ENCODE measurements at regions not wholly inside any gene's neighbourhood (a gene's known extent, or its start where the extent isn't known, plus 50 kb on each side); places are given as distances from the start of the nearest gene placed in this dataset.
A peak's percentile ranks its signal among the peaks of the same experiment; 100 is the strongest.

- Mint-ChIP-seq H3K27me3 (peaks cover 10% of the 10 kb centered on the region), H3K9me3 (peaks cover 11% of the 10 kb centered on the region), H3K4me3 (no peak overlapping the region), H3K4me1 (no peaks in the 10 kb centered on the region), H3K36me3 (peaks cover 7% of the 10 kb centered on the region), H3K27ac (no peak overlapping the region)
- ATAC-seq (ENCODE audit: low read depth) (no peak), DNase-seq (ENCODE audit: low spot score in 2 of 2) (no peak)
These were observed 212.5 kb upstream of the XYLT1 start for GRCh38 chr16:17683281-17683680.

DNA sequence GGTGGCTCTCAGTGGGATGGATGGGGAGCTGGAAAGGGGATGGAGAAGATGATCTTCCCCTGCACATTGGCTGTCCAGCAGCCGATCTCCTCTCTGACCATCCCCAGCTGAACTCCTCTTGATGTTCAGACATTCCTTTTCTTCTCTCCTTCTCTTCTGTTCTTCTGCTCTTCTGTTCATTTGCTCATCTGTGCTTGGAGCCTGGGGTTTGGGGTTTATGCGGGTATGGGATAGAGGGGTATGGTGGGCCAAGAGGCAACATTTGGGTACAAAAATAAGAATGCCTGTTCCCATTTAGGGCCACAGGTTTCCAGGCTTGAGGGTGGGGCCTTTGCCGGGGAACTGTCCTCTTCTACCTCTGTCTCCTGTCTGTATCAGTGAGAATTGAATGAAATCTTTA lies 205.4 kb upstream of the XYLT1 start:
- H3K4me1 Mint-ChIP-seq: no peaks in the 10 kb centered on the region
- H3K36me3 Mint-ChIP-seq: peaks cover 7% of the 10 kb centered on the region
- DNase-seq (ENCODE audit: low spot score in 2 of 2) (no peak), ATAC-seq (ENCODE audit: low read depth) (no peak)
- no peak overlapping the region for H3K4me3 Mint-ChIP-seq
- H3K27me3 Mint-ChIP-seq: peaks cover 5% of the 10 kb centered on the region
- H3K9me3 Mint-ChIP-seq: peaks cover 11% of the 10 kb centered on the region
- no peak overlapping the region for H3K27ac Mint-ChIP-seq

- H3K4me3 Mint-ChIP-seq: no peak overlapping the region
- ATAC-seq (ENCODE audit: low read depth) (no peak), DNase-seq (ENCODE audit: low spot score in 2 of 2) (no peak)
- H3K9me3 Mint-ChIP-seq: no peaks in the 10 kb centered on the region
- no peaks in the 10 kb centered on the region for H3K4me1 Mint-ChIP-seq
- H3K36me3 Mint-ChIP-seq: no peaks in the 10 kb centered on the region
- no peak overlapping the region for H3K27ac Mint-ChIP-seq
- H3K27me3 Mint-ChIP-seq: peaks cover 2% of the 10 kb centered on the region
These were observed 197.6 kb upstream of the XYLT1 start for GRCh38 chr16:17668386-17668785.

DNA sequence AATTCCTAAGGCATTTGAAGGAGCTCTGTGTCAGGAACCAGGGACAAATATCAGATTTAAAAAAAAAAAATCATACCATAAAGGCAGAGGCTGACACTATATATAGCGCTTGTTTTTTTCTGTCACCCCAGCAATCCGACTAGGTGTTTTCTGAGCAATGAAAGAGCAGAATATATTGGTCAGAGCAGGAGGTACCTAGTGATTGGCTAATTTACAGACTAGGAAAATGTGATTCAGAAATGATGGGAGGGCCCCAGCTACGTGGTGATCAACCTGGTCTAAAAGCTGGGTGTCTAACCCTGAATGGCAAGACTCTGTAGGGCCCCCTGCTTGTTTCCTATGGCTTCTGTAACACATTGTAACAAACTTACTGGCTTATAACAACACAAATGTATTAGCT lies 195.5 kb upstream of the XYLT1 start:
- ATAC-seq (ENCODE audit: low read depth) (no peak), DNase-seq (ENCODE audit: low spot score in 2 of 2) (no peak)
- Mint-ChIP-seq H3K4me3 (no peak overlapping the region), H3K27me3 (peaks cover 6% of the 10 kb centered on the region), H3K9me3 (no peaks in the 10 kb centered on the region), H3K27ac (no peak overlapping the region), H3K4me1 (no peaks in the 10 kb centered on the region), H3K36me3 (no peaks in the 10 kb centered on the region)

GRCh38 chr16:17658881-17659280 lies 188.1 kb upstream of the XYLT1 start:
- Mint-ChIP-seq H3K27me3 (peaks cover 9% of the 10 kb centered on the region), H3K27ac (no peak overlapping the region), H3K4me3 (no peak overlapping the region), H3K4me1 (peaks cover 10% of the 10 kb centered on the region), H3K36me3 (no peaks in the 10 kb centered on the region), H3K9me3 (no peaks in the 10 kb centered on the region)
- no peak for ATAC-seq (ENCODE audit: low read depth)
- DNase-seq (ENCODE audit: low spot score in 2 of 2): no peak

DNA sequence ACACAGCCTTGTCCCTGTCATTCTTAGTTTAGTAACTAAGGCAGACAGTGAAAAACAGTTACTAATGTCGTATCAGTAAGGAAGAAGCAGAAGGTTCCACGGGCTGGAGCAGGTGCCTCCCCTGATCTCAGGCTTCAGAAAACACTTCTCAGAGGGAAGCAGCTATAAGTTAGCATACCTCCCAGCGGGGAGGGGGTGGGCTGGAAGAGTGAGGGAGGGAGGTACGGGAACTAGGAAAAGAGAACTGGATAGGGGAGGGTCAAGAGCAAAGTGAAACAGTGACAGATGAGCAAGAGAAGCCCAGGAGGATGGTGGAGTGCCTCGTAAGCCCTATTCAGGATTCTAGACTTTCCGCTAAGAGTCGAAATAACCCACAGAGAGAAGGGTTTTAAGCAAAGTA lies 186.3 kb upstream of the XYLT1 start:
- peaks cover 8% of the 10 kb centered on the region for H3K27me3 Mint-ChIP-seq

GRCh38 chr16:17654571-17654970 lies 183.8 kb upstream of the XYLT1 start:
- H3K4me1 Mint-ChIP-seq: peaks cover 10% of the 10 kb centered on the region
- no peak overlapping the region for H3K27ac Mint-ChIP-seq
- no peak overlapping the region for H3K4me3 Mint-ChIP-seq
- H3K9me3 Mint-ChIP-seq: no peaks in the 10 kb centered on the region
- ATAC-seq (ENCODE audit: low read depth) (no peak), DNase-seq (ENCODE audit: low spot score in 2 of 2) (no peak)
- no peaks in the 10 kb centered on the region for H3K36me3 Mint-ChIP-seq
- peaks cover 12% of the 10 kb centered on the region for H3K27me3 Mint-ChIP-seq

More for the DNA sequence above, 186.3 kb upstream of the XYLT1 start:
- Mint-ChIP-seq H3K36me3 (no peaks in the 10 kb centered on the region), H3K27ac (no peak overlapping the region), H3K4me1 (peaks cover 10% of the 10 kb centered on the region), H3K9me3 (no peaks in the 10 kb centered on the region), H3K4me3 (peak overlapping the region; percentile 18)
- DNase-seq (ENCODE audit: low spot score in 2 of 2): no peak
- ATAC-seq (ENCODE audit: low read depth): no peak

GRCh38 chr16:17654142-17654541 lies 183.4 kb upstream of the XYLT1 start:
- peaks cover 12% of the 10 kb centered on the region for H3K27me3 Mint-ChIP-seq
- DNase-seq (ENCODE audit: low spot score in 2 of 2) (no peak), ATAC-seq (ENCODE audit: low read depth) (no peak)
- H3K36me3 Mint-ChIP-seq: no peaks in the 10 kb centered on the region
- no peak overlapping the region for H3K27ac Mint-ChIP-seq
- no peak overlapping the region for H3K4me3 Mint-ChIP-seq
- peaks cover 10% of the 10 kb centered on the region for H3K4me1 Mint-ChIP-seq
- H3K9me3 Mint-ChIP-seq: no peaks in the 10 kb centered on the region

- Mint-ChIP-seq H3K36me3 (no peaks in the 10 kb centered on the region), H3K27ac (no peak overlapping the region), H3K4me3 (no peak overlapping the region), H3K9me3 (peaks cover 6% of the 10 kb centered on the region), H3K4me1 (peaks cover 3% of the 10 kb centered on the region), H3K27me3 (peaks cover 17% of the 10 kb centered on the region)
- ATAC-seq (ENCODE audit: low read depth) (no peak), DNase-seq (ENCODE audit: low spot score in 2 of 2) (no peak)
These were observed 177.4 kb upstream of the XYLT1 start for GRCh38 chr16:17647879-17648872.

DNA sequence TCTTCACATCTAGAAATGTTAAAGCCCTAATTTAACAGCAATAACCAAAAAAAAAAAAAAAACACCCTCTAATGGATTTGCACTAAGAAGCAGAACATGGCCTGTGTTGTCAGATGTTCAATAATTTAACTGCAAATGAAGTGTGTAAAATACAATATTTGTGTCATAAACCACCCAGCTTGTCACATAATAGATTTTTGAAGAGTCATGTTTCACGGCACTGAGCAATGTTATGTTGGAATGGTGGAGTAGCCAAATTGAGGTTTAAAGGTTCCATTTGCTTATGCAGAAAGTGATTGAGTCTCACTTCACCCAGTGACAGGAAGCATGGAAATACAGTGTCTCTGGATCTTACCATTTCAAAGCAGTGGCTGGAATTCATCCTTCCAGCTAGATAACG lies 173.2 kb upstream of the XYLT1 start:
- H3K4me3 Mint-ChIP-seq: no peak overlapping the region
- DNase-seq (ENCODE audit: low spot score in 2 of 2) (no peak), ATAC-seq (ENCODE audit: low read depth) (no peak)

GRCh38 chr16:17641990-17642389 lies 171.2 kb upstream of the XYLT1 start:
- Mint-ChIP-seq H3K27me3 (peaks cover 6% of the 10 kb centered on the region), H3K4me3 (no peak overlapping the region), H3K27ac (no peak overlapping the region), H3K36me3 (no peaks in the 10 kb centered on the region), H3K4me1 (no peaks in the 10 kb centered on the region), H3K9me3 (peaks cover 13% of the 10 kb centered on the region)
- no peak for ATAC-seq (ENCODE audit: low read depth)
- DNase-seq (ENCODE audit: low spot score in 2 of 2): no peak

More for the DNA sequence above, 173.2 kb upstream of the XYLT1 start:
- Mint-ChIP-seq H3K27ac (no peak overlapping the region), H3K27me3 (peaks cover 12% of the 10 kb centered on the region), H3K36me3 (no peaks in the 10 kb centered on the region), H3K9me3 (peaks cover 7% of the 10 kb centered on the region), H3K4me1 (peaks cover 3% of the 10 kb centered on the region)

DNA sequence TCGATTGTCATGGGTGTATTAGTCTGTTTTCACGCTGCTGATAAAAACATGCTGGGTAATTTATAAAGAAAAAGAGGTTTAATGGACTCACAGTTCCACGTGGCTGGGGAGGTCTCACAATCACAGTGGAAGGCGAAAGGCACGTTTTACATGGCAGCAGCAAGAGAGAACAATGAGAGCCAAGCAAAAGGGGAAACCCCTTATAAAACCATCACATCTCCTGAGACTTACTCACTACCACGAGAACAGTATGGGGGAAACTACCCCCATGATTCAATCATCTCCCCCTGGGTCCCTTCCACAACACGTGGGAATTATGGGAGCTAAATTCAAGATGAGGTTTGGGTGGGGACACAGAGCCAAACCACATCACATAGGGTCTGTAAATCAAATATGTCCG lies 167.4 kb upstream of the XYLT1 start:
- Mint-ChIP-seq H3K27me3 (peaks cover 6% of the 10 kb centered on the region), H3K36me3 (no peaks in the 10 kb centered on the region), H3K27ac (no peak overlapping the region), H3K4me3 (no peak overlapping the region), H3K9me3 (peaks cover 10% of the 10 kb centered on the region), H3K4me1 (no peaks in the 10 kb centered on the region)
- DNase-seq (ENCODE audit: low spot score in 2 of 2): no peak
- no peak for ATAC-seq (ENCODE audit: low read depth)

DNA sequence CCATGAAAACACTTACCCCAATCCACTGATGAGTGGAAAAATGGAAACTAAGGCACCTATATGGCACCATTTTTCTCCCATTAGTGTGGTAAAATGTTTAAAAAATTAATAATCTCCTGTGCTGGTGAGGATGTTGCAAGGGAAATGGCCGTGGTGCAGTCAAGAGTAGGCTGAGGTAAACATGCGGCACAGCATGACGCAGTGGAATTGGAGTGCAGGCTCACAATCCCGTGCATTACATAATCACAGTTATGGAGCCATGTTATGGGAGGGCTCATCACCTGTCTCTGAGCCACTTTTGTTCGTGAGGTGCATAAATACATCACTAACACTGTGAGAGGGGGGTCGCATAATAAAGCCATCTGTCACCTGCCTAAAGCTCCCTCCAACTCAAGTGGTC lies 164.4 kb upstream of the XYLT1 start:
- peaks cover 10% of the 10 kb centered on the region for H3K9me3 Mint-ChIP-seq
- H3K27ac Mint-ChIP-seq: no peak overlapping the region
- ATAC-seq (ENCODE audit: low read depth): no peak
- H3K4me3 Mint-ChIP-seq: no peak overlapping the region
- peaks cover 4% of the 10 kb centered on the region for H3K27me3 Mint-ChIP-seq
- H3K4me1 Mint-ChIP-seq: no peaks in the 10 kb centered on the region
- DNase-seq (ENCODE audit: low spot score in 2 of 2): no peak
- no peaks in the 10 kb centered on the region for H3K36me3 Mint-ChIP-seq

DNA sequence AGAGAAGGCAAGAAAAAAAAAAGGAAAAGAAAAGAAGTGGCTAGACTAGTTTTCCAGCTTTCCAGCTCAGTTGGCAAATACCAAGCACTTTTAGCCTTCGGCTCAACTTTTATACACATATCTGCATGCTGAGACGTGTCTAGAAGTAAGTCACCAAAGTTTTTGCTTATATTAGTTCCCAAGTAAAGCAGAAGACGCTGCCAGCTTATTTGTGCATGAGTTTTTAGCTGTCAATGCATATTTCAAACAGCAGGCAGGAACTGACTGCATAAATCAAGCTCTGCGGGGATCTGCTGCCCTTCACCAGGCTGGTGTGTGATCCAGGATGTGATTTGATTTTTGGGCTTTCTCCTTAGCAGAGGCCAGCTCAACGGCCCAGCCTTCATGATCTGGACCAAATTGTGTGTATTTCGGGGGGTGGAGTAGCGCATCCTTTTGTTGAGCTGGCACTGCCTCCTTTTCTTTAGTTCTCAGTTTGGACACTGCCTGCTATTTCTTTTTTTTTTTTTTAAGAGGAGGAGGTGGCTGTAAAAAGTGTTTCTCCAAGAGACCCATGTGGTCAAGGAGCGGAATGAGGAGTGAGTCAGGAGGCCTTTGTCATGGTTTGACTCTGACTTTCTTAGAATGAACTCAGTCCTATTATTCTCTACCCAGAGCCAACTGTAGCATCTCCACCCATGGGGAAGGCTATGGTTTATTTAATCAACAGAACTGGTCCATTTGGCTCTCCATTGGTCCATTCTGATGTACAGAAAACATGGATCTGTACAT lies 162.6 kb upstream of the XYLT1 start:
- H3K4me3 Mint-ChIP-seq: no peak overlapping the region
- no peaks in the 10 kb centered on the region for H3K36me3 Mint-ChIP-seq
- no peaks in the 10 kb centered on the region for H3K4me1 Mint-ChIP-seq
- peaks cover 7% of the 10 kb centered on the region for H3K9me3 Mint-ChIP-seq
- H3K27ac Mint-ChIP-seq: no peak overlapping the region
- peaks cover 7% of the 10 kb centered on the region for H3K27me3 Mint-ChIP-seq
- DNase-seq (ENCODE audit: low spot score in 2 of 2) (no peak), ATAC-seq (ENCODE audit: low read depth) (no peak)

All from memory B cell (primary cell).